Coronary artery (tissue), 2 donors: ENCODE measurements at regions not wholly inside any gene's neighbourhood (a gene's known extent, or its start where the extent isn't known, plus 50 kb on each side); places are given as distances from the start of the nearest gene placed in this dataset.

Experiments
- DNase-seq: peaks from one replicate; pipeline ENCODE4 v3.0.0-alpha.2; 2017; ENCODE audit warnings: low spot score
- H3K27ac ChIP-seq, 2 donors: fragments of 200-600 bp; sonication (generic); one replicate each; pipeline ENCODE4 v1.5.1; 2016 to 2019
- H3K4me3 ChIP-seq: fragments of 200-600 bp; sonication (generic); 2 replicates; pipeline ENCODE4 v1.5.1; 2016; ENCODE audit warnings: mild to moderate bottlenecking, moderate library complexity
- TF ChIP-seq, protein P1 (sequence below): fragments of 200-600 bp; sonication (generic); IDR thresholded peaks from one replicate; pipeline ENCODE4 v1.5.1; 2019; ENCODE audit warnings: antibody characterized with exemption

DNA sequence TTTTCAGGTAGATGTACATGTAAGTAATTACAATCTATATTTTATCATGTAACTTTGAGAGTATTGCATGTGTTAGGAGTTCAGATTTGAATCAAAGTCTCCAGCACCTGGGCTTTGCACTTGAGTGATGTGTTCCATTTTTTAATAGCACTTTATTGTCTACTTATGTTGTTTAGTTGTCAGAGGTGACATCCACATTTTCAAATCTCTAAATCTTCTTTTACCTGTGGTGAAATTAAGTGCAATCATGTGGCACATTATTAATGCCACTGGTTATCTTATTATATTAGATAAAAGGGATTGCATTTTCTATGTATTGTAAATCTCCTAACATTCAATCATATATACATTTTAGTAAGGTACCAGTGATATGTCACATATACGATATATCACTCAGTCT is 333.4 kb downstream of the AASDHPPT start:
- TF ChIP-seq, protein P1, sequence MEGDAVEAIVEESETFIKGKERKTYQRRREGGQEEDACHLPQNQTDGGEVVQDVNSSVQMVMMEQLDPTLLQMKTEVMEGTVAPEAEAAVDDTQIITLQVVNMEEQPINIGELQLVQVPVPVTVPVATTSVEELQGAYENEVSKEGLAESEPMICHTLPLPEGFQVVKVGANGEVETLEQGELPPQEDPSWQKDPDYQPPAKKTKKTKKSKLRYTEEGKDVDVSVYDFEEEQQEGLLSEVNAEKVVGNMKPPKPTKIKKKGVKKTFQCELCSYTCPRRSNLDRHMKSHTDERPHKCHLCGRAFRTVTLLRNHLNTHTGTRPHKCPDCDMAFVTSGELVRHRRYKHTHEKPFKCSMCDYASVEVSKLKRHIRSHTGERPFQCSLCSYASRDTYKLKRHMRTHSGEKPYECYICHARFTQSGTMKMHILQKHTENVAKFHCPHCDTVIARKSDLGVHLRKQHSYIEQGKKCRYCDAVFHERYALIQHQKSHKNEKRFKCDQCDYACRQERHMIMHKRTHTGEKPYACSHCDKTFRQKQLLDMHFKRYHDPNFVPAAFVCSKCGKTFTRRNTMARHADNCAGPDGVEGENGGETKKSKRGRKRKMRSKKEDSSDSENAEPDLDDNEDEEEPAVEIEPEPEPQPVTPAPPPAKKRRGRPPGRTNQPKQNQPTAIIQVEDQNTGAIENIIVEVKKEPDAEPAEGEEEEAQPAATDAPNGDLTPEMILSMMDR, result no peak
- Histone ChIP-seq H3K4me3 (no peak overlapping the region), H3K27ac (no peak overlapping the region)
- no peak for DNase-seq

DNA sequence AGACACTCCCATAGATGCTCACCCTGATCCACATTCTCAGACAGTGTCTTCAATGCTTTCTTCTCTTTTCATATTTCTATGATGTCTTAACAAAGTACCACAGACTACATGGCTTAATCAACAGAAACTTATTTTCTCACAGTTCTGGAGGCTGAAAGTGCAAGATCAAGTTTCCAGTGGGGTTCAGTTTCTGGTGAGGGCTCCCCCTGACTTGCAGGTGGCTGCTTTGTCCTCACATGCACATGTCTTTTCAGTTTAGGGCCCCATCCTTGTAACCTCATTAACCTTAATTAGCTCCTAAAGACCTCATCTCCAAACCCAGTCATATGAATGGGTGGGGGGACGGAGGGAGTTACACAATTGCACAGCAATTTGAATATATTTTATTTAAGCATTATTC is 335.8 kb downstream of the AASDHPPT start:
- Histone ChIP-seq H3K4me3 (no peak overlapping the region), H3K27ac (no peak overlapping the region)
- TF ChIP-seq, protein P1, result no peak
- DNase-seq, result no peak

DNA sequence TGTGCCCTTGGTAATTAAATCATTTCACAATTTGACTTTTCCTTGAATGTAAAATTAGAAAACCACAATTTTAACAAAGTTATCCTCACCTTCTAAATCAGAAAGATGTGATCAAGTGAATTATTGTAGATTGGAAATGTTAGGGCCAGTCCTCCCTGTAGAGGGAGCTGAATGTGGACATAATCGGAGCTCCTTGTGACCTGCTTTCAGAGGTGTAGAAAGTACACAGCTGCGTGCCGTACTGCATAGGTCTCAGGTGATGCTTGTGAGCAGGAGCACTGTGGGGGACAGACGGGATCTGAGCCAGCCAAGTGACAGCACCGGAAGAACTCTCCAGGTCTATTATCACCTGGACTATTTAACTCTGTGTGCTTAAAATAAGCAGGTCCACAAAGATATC is 338.0 kb downstream of the AASDHPPT start:
- Histone ChIP-seq H3K4me3 (no peak overlapping the region), H3K27ac (no peak overlapping the region)
- DNase-seq, result no peak
- TF ChIP-seq, protein P1, result no peak

DNA sequence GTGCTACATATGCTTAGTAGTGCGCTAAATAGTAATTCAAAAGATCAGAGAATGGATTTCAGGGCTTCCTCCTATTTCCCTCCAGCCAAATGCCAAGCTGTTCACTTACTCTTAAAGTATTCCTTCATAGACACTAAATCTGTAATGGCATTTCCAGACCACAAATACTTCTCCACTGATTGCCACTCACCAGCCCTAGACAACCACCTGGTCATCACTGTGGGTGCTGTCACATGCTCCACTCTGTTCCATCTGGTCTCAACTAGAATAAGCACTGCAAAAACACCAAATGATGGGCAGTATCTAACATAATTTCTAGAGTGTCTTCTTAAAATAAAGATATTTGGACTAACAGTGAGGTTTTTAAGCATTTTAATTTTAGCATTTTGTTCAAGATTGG is 341.3 kb downstream of the AASDHPPT start:
- TF ChIP-seq, protein P1, result no peak
- no peak overlapping the region for H3K27ac ChIP-seq
- no peak for DNase-seq
- no peak overlapping the region for H3K4me3 ChIP-seq

DNA sequence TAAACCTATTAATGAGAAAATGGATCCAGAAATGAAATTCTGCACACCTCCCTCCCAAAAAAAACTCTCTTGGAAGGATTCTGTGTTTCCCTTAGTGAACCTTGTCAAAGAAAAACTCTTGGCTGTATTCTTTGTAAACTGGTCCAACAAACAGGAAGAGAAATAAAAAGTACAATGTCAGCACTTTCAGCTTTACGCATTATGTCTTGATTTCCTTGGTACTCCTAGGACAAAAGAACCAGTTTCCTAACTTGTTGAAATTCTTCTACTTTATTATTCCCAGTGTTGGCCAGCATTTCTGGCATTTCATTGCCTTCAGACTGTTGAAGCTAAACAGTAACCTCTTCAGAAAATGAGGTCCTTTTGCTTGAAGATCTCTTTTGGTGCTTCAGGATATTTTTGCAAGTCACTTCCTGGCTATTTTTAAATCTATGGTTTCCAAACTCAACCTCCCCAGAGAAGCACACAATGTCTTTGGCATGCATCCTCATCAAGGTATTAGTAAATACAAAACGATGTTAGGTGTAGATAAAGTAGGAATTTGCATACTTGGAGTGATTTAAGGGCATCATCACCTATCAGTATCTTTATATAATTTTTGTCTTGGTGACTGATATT is 342.7 kb downstream of the AASDHPPT start:
- no peak for DNase-seq
- Histone ChIP-seq H3K4me3 (no peak overlapping the region), H3K27ac (no peak overlapping the region)
- TF ChIP-seq, protein P1, result no peak

DNA sequence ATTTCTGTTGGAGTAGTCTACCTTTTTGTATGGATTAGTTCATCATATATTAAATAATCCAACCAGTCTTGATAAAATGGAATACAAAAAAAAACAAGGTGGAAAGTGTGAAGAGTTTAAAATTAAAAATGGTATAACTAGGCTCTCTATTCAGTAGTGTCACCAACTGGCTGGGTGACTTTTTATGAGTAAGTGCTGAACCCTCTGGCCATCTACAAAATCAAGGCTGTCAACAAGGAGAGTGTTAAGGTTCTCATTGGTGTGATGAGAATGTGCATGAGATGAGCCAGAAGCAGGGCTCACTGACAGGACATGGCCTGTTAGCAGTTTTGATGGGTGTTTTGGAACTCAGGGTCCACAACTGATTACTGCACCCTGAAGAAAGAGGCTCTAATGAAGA is 343.2 kb downstream of the AASDHPPT start:
- TF ChIP-seq, protein P1, result no peak
- no peak overlapping the region for H3K4me3 ChIP-seq

DNA sequence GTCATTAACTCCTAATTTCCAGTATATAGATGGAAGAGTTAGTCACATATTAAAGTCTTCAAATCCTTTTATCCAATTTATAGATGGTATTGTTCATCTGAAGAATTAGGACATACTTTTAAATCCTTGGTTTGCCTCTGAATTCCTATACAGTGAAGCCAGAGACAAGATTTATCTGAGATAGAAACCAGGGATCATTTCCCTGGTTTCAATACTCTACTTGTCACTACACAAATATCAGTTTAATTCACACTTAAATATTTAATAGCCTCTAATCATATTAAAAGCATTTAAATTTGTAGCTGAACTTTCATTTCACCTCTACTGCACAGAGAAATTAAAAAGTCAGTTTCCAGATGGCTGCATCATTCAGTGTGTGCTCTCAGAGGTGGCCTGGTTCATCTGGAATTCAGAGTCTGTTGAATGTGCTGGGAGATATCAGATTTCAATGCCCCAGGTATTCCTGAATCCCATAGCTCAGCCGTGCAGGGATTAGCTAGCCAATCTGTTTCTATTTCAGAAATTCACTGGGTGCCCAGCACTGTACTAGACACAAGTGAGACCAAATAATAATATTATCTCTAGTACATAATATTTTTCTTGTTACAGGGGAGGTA is 344.3 kb downstream of the AASDHPPT start:
- TF ChIP-seq, protein P1, result no peak
- Histone ChIP-seq H3K4me3 (no peak overlapping the region), H3K27ac (no peak overlapping the region)
- no peak for DNase-seq

More for the DNA sequence above, 343.2 kb downstream of the AASDHPPT start:
- no peak for DNase-seq
- H3K27ac ChIP-seq, result no peak overlapping the region
